Sigmoid colon (tissue), 6 donors: ENCODE measurements at regions not wholly inside any gene's neighbourhood (a gene's known extent, or its start where the extent isn't known, plus 50 kb on each side); places are given as distances from the start of the nearest gene placed in this dataset.
"Not testable (repeated sequence)": the region's sequence is repeated elsewhere in the genome, so short reads cannot be mapped to it uniquely, and the experiment has no call there.

Experiments used
- DNase-seq: peaks from one replicate; pipeline ENCODE4 v3.0.0-alpha.2; 2019
- H3K27ac ChIP-seq, 4 donors: fragments of 200-600 bp; sonication (generic); one replicate each; pipeline ENCODE4 v1.5.1; 2016 to 2019; ENCODE audit warnings: mild to moderate bottlenecking in 1 of 4
- H3K27me3 ChIP-seq, 3 donors: fragments of 200-600 bp; sonication (generic); one replicate each; pipeline ENCODE4 v1.5.1; 2019; ENCODE audit warnings: mild to moderate bottlenecking in 1 of 3
- H3K36me3 ChIP-seq, 4 donors: fragments of 200-600 bp; sonication (generic); one replicate each; pipeline ENCODE4 v1.5.1; 2016 to 2019
- H3K4me1 ChIP-seq, 4 donors: fragments of 200-600 bp; sonication (generic); one replicate each; pipeline ENCODE4 v1.5.1; 2017 to 2019
- H3K4me3 ChIP-seq, 4 donors: fragments of 200-600 bp; sonication (generic); one replicate each; pipeline ENCODE4 v1.5.1; 2017 to 2019; ENCODE audit warnings: mild to moderate bottlenecking in 2 of 4, moderate library complexity in 1 of 4
- H3K9me3 ChIP-seq, 4 donors: fragments of 200-600 bp in 3 of 4; sonication (generic) in 3 of 4; one replicate each; pipeline versions ENCODE4 v1.5.1 to v1.6.1; 2013 to 2019
- CTCF ChIP-seq, 4 experiments: fragments of 450-650 bp in 3 of 4; fragments of 200-600 bp in 1 of 4; IDR thresholded peaks; one replicate each; pipeline ENCODE4 v1.5.1; 2016 to 2019; ENCODE audit warnings: antibody characterized with exemption in 4 of 4, mild to moderate bottlenecking in 3 of 4, moderate library complexity in 2 of 4
- EP300 ChIP-seq, 4 donors: sonication (generic); formaldehyde crosslinking; IDR thresholded peaks; one replicate each; pipeline ENCODE4 v1.6.1; 2017; ENCODE audit warnings: antibody characterized with exemption in 4 of 4
- POLR2A ChIP-seq, 2 donors: fragments of 450-650 bp; IDR thresholded peaks; one replicate each; pipeline ENCODE4 v1.6.1; 2016; ENCODE audit warnings: antibody characterized with exemption in 2 of 2, mild to moderate bottlenecking in 2 of 2, moderate library complexity in 2 of 2
- POLR2AphosphoS5 ChIP-seq, 4 donors: sonication (generic); formaldehyde crosslinking; IDR thresholded peaks; one replicate each; pipeline ENCODE4 v1.6.1; 2017; ENCODE audit warnings: antibody characterized with exemption in 4 of 4
- WGBS, 2 donors: extraction: QIAGEN DNeasy Blood & Tissue Kit; methylation state at CpG; one replicate each; pipeline ENCODE4 v1.1.7; 2013; 5-methylcytosine and 5-hydroxymethylcytosine counted together
- intact Hi-C: fragments of 100-400 bp; cut with DNase I; formaldehyde crosslinking; loops from one replicate; pipeline ENCODE4 v1.15.1; 2023
- donor health status: healthy with polysubstance abuse.
- donor health status: healthy.

- no peak for DNase-seq
- peaks cover 0 to 66% (median 20%) of the 10 kb centered on the region in 4 donors for H3K36me3 ChIP-seq
- no peak overlapping the region for H3K4me3 ChIP-seq
- WGBS, 2 donors = 96 to 98% methylated on average over 4 of the region's 4 CpGs
- H3K9me3 ChIP-seq = no peaks in the 10 kb centered on the region
- intact Hi-C loops = no loop called here
- TF ChIP-seq CTCF (IDR thresholded peaks at IDR 0.05) = no peak
- no peak for TF ChIP-seq POLR2AphosphoS5 (IDR thresholded peaks at IDR 0.05)
- no peak for TF ChIP-seq POLR2A (IDR thresholded peaks at IDR 0.05)
- TF ChIP-seq EP300 (IDR thresholded peaks at IDR 0.05) = no peak
- no peaks in the 10 kb centered on the region for H3K27me3 ChIP-seq
- no peak overlapping the region for H3K27ac ChIP-seq
- H3K4me1 ChIP-seq = no peaks in the 10 kb centered on the region
Measured at GRCh38 chr6:144439016-144439415, 153.9 kb downstream of the UTRN start.

- H3K27ac ChIP-seq, H3K4me3 ChIP-seq, H3K4me1 ChIP-seq, H3K9me3 ChIP-seq, H3K27me3 ChIP-seq, DNase-seq, intact Hi-C loops: not testable (repeated sequence)
- 99% methylated on average over 3 of the region's 3 CpGs for WGBS, 2 donors
- H3K36me3 ChIP-seq = peaks cover 0 to 64% (median 20%) of the 10 kb centered on the region in 4 donors
Measured at GRCh38 chr6:144441801-144442200, 156.7 kb downstream of the UTRN start.

GRCh38 chr6:144443157-144443556, 158.0 kb downstream of the UTRN start:
- WGBS, 2 donors = 87 to 92% methylated on average over 2 of the region's 2 CpGs
- H3K9me3 ChIP-seq = no peaks in the 10 kb centered on the region
- no peak overlapping the region for H3K27ac ChIP-seq
- H3K27me3 ChIP-seq = no peaks in the 10 kb centered on the region
- no peak overlapping the region for H3K4me3 ChIP-seq
- no peak for DNase-seq
- no peaks in the 10 kb centered on the region for H3K4me1 ChIP-seq
- TF ChIP-seq EP300 (IDR thresholded peaks at IDR 0.05) (no peak), POLR2A (IDR thresholded peaks at IDR 0.05) (no peak), CTCF (IDR thresholded peaks at IDR 0.05) (no peak), POLR2AphosphoS5 (IDR thresholded peaks at IDR 0.05) (no peak)
- intact Hi-C loops = no loop called here
- peaks cover 0 to 64% (median 22%) of the 10 kb centered on the region in 4 donors for H3K36me3 ChIP-seq

GRCh38 chr6:144447472-144447871, 162.3 kb downstream of the UTRN start:
- Histone ChIP-seq H3K4me1 (no peaks in the 10 kb centered on the region), H3K27ac (no peak overlapping the region), H3K36me3 (peaks cover 0 to 66% (median 10%) of the 10 kb centered on the region in 4 donors), H3K27me3 (no peaks in the 10 kb centered on the region), H3K4me3 (no peak overlapping the region), H3K9me3 (no peaks in the 10 kb centered on the region)
- 93 to 99% methylated on average over 1 of the region's 1 CpG for WGBS, 2 donors
- no peak for DNase-seq
- intact Hi-C loops = no loop called here
- TF ChIP-seq POLR2AphosphoS5 (IDR thresholded peaks at IDR 0.05) = no peak
- TF ChIP-seq POLR2A (IDR thresholded peaks at IDR 0.05) = no peak
- no peak for TF ChIP-seq CTCF (IDR thresholded peaks at IDR 0.05)

GRCh38 chr6:144449218-144449617, 164.1 kb downstream of the UTRN start:
- intact Hi-C loops = no loop called here
- Histone ChIP-seq H3K4me3 (no peak overlapping the region), H3K27me3 (no peaks in the 10 kb centered on the region), H3K36me3 (peaks cover 0 to 66% (median 11%) of the 10 kb centered on the region in 4 donors), H3K27ac (no peak overlapping the region), H3K9me3 (no peaks in the 10 kb centered on the region), H3K4me1 (no peaks in the 10 kb centered on the region)
- 96 to 97% methylated on average over 7 of the region's 7 CpGs for WGBS, 2 donors
- TF ChIP-seq EP300 (IDR thresholded peaks at IDR 0.05) (no peak), POLR2A (IDR thresholded peaks at IDR 0.05) (no peak), POLR2AphosphoS5 (IDR thresholded peaks at IDR 0.05) (no peak)
- DNase-seq = no peak

- WGBS, 2 donors = 93 to 95% methylated on average over 8 of the region's 8 CpGs
- no peak for TF ChIP-seq EP300 (IDR thresholded peaks at IDR 0.05)
- no peak for TF ChIP-seq CTCF (IDR thresholded peaks at IDR 0.05)
- no peak for TF ChIP-seq POLR2AphosphoS5 (IDR thresholded peaks at IDR 0.05)
- no peak for TF ChIP-seq POLR2A (IDR thresholded peaks at IDR 0.05)
- Histone ChIP-seq H3K9me3 (no peaks in the 10 kb centered on the region), H3K27ac (no peak overlapping the region), H3K4me3 (no peak overlapping the region), H3K4me1 (no peaks in the 10 kb centered on the region), H3K27me3 (no peaks in the 10 kb centered on the region), H3K36me3 (peaks cover 0 to 73% (median 11%) of the 10 kb centered on the region in 4 donors)
- intact Hi-C loops = no loop called here
- no peak for DNase-seq
Measured at GRCh38 chr6:144449911-144450597, 164.9 kb downstream of the UTRN start.
